NOMO-1 treated with dmso at 0.1 percent for 144 hours (cell line): ENCODE measurements at regions not wholly inside any gene's neighbourhood (a gene's known extent, or its start where the extent isn't known, plus 50 kb on each side); places are given as distances from the start of the nearest gene placed in this dataset.
"Not testable (repeated sequence)": the region's sequence is repeated elsewhere in the genome, so short reads cannot be mapped to it uniquely, and the experiment has no call there.

ENCODE experiments used
- DNase-seq: peaks from one replicate; lab custom pipeline; 2025; ENCODE audit not compliant: unreplicated experiment; lab: John Stamatoyannopoulos, UW

GRCh38 chr5:57429513-57430120 lies 53.0 kb downstream of the ACTBL2 start:
- DNase-seq: no peak

GRCh38 chr5:57429021-57429420 lies 53.6 kb downstream of the ACTBL2 start:
- not testable (repeated sequence) for DNase-seq

DNA sequence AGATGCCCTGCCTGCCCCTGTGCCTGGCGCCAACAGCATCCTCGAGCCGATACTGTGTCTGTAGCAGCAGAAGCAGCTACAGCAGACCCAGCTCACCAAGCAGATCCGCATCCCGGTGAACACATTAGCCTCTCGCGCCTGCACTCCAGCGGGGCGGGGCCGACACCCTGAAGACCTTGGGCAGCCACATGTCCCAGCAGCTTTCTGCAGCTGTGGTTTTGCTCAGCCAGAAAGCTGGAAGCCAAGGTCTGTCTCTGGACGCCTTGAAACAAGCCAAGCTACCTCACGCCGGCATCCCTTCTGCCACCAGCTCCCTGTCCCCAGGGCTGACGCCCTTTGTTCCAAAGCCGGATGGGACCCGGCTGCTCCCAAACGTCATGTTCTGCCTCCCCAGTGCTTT lies 59.6 kb downstream of the ACTBL2 start:
- no peak for DNase-seq

DNA sequence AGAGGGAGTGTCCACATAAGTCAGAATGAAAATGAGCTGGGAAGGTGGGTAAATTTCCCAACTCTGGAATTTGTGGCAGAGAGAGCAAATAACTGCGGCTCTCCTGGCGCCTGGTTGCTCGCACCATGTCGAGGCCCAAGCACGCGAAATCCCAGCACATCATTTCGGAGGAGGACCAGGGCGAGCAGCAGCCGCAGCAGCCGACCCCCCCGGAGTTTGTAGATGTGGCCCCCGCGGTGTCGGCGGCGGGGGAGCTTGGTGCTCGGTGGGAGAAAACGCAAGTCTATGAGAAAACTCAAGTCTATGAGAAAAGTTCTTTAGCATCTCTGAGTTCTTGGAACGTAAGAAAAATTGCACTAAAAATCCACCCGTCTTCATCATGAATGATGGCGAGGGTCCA lies 60.3 kb downstream of the ACTBL2 start:
- no peak for DNase-seq

GRCh38 chr5:57420801-57421200 lies 61.8 kb downstream of the ACTBL2 start:
- DNase-seq: no peak

DNA sequence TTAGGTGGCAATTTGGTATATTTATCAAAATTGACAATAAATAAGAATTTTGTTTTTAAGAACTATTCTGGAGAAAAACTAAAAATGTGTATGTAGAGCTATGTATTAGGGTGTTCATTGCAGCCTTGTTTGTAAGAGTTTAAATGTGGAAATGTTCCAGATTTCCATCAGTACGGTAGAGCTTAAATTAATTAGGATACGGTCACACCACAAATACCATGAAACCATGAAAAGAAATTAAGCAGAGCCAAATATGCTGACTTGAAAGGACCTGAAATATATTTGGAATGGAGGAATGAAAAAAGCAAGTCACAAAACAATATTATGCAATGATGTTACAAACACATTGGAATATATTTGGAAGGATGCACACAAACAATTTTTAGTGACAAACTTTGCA lies 64.6 kb downstream of the ACTBL2 start:
- DNase-seq: no peak

DNA sequence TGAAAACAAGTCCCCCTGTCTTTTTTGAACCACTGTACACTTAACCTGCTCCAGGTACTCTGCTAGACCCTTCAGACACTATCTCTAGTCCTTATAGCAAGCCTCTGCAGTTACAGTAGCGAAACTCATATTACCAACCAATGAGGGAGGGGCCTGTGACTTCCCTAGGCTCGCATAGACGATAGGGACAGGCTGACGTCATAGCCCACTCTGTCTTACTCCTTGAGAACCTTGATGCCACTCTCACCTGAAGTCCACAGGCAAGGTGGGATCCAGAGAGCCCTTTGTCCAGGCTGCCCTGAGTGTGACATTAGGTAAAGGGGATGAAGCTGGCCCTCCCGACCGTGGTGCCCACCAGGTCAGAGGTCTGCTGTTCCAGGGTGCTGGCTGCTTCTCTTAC lies 65.3 kb downstream of the ACTBL2 start:
- no peak for DNase-seq

DNA sequence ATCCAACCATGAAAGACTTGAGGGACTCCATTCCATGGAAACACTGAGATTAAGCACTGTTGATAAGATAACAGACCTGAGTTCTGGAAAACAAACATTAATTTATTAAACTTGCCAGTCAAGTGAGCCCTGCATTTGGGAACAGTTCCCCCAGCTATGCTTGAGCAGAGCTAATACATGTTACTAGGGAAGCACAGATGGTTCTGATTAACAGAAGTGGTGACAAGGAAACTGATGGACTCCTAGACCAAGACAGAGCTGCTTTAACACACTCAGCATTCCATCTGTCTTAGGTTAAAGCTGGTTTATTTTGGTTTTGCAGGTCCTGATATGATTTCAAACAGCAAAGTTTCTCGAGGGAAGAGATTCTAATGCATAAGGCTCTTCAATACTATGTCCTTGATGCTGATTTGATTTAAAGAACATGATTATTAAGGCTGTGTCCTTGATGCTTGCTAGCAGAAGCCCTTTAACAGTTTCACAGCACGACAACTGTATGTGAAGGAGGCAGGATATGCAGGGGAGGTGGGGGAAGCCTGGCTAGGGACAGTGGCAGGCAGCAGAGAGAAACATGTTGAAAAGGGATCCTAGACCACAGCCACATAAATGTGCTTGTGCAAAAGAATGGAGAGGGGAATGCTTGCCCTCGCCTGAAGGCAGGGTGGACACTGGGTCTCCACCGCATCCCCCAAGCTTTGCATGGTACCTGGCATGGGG lies 66.2 kb downstream of the ACTBL2 start:
- no peak for DNase-seq

GRCh38 chr5:57414857-57415256 lies 67.8 kb downstream of the ACTBL2 start:
- no peak for DNase-seq

DNA sequence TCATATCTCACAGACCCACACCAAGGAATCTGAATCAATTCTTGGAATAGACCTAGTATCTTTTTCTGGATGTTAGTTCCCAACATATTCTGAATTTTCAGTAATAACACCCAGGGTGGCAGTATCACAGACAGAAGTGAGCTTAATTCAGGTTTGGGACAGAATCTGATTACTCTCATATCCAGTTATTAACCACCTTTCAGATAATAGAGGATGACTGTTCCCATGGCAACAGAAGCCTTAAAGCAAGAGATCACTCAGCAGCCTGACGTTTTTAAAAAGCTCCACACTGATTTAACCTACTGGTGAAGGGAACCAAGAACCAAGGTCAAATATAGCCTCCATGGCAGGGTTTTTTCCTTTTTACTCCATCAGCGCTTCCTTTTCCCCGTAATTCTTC lies 68.4 kb downstream of the ACTBL2 start:
- no peak for DNase-seq

GRCh38 chr5:57413145-57413544 lies 69.5 kb downstream of the ACTBL2 start:
- DNase-seq: no peak

GRCh38 chr5:57412680-57413079 lies 69.9 kb downstream of the ACTBL2 start:
- no peak for DNase-seq

- no peak for DNase-seq
These were observed 70.6 kb downstream of the ACTBL2 start for GRCh38 chr5:57411982-57412381.

GRCh38 chr5:57410374-57411320 lies 72.0 kb downstream of the ACTBL2 start:
- no peak for DNase-seq

DNA sequence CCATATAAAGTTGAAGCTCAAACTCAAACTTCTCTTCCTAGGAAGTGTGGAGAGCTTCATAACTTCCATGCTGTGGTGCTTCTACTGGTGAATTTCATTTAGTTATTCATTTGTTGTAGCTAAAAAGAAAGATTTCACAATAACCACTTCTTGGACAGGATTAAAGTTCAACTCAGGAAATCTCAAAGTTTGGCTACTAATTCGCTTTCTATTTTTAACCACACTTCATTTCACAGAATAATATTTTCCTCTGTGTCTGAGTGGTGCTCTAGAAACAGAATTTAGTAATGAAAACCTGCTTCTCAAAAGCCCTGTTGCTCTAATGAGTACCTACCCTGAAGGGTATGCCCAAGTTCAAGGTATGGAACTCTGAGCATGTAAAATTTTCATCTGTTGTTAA lies 73.9 kb downstream of the ACTBL2 start:
- DNase-seq: no peak

DNA sequence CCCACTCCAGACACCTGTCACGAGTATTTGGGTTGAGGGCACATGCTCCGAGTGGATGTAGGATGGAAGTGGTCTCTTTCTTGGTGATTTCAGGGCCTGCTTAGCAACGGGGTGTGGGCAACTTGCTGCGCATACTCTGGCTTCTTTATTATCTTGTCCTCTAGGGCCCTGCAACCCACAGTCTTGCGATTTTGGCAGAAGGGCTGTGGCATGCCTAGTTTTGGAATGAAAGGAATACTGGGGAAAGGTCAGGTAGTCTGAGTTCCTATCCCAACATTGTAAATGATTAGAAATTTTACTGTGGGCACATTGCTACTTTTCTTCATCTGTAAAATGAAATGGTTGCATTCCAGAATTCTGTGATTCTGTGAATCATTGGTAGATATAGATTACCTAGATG lies 74.3 kb downstream of the ACTBL2 start:
- no peak for DNase-seq

DNA sequence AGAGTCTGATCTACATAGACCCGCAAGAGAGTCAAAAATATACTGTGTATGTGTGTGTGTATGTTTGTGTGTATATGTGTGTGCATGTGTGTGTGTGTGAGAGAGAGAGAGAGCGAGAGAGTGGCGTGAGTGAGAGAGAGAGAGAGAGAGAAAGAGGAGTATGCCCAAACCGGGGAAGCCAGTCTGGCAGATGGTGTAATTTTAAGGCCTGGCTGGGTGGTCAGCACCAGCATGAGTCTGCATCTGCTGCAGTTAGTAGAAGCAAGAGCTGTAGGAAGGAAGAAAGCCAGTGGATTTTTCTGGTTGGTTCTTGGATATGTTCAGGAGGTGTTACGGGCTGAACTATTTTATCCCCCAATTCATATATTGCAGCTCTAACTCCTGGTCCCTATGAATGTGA lies 75.2 kb downstream of the ACTBL2 start:
- no peak for DNase-seq

DNA sequence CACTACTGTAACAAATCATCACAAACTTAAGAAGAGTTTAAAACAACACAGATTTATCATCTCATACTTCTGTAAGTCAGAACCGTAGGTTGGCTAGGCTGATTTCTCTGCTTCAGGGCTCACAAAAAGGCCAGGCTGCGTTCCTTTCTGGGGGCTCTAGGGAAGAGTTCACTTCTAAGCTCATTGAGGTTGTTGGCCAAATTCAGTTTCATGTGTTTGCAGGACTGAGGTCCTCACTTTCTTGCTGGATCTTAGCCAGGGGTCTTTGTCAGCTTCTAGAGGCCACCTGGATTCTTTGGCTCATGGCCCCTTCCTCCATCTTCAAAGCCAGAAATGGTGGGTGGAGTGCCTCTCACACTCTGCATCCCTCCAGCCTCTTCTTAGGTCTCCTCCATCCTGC lies 76.0 kb downstream of the ACTBL2 start:
- no peak for DNase-seq

- no peak for DNase-seq
These were observed 76.6 kb downstream of the ACTBL2 start for GRCh38 chr5:57405984-57406383.

GRCh38 chr5:57402761-57403160 lies 79.8 kb downstream of the ACTBL2 start:
- no peak for DNase-seq

- DNase-seq: no peak
These were observed 80.3 kb downstream of the ACTBL2 start for GRCh38 chr5:57402348-57402747.
